ENCODE measurements at regions not wholly inside any gene's neighbourhood (a gene's known extent, or its start where the extent isn't known, plus 50 kb on each side); places are given as distances from the start of the nearest gene placed in this dataset.

- DNase-seq (ENCODE audit: low spot score), result no peak
- in situ Hi-C loops (cut with MboI; ENCODE audit: low pct_unique_long_range_greater_than_20kb, low sequenced_read_pairs, unreplicated experiment), result no loop called here
- no peak for TF ChIP-seq CTCF (IDR thresholded peaks at IDR 0.05; ENCODE audit: extremely low read depth, insufficient read depth, missing control alignments)
Measured at GRCh38 chr16:13554643-13555042, 365.3 kb upstream of the ERCC4 start.

DNA sequence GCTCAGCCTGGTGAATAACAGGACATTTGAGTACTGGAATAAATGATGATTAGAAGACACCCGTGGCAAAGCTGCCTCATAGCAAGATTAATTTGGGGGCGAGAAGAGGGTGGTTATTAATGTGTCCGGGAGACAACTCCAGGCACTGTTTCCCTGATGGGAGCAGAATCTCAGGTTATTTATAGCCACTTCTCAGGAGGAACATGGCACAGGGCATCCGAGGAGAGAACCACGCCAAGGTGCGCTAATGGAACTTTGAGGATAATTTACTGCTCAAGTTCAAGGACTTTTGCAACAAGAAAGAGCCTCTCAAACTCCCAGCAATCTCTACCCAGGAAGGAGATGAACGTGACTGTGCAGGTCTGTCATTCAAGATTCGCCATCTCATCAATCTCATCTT is 362.5 kb upstream of the ERCC4 start:
- in situ Hi-C loops (cut with MboI; ENCODE audit: low pct_unique_long_range_greater_than_20kb, low sequenced_read_pairs, unreplicated experiment), result no loop called here
- TF ChIP-seq CTCF (IDR thresholded peaks at IDR 0.05; ENCODE audit: extremely low read depth, insufficient read depth, missing control alignments), result no peak
- DNase-seq (ENCODE audit: low spot score), result no peak

GRCh38 chr16:13558752-13559151 is 361.2 kb upstream of the ERCC4 start:
- TF ChIP-seq CTCF (IDR thresholded peaks at IDR 0.05; ENCODE audit: extremely low read depth, insufficient read depth, missing control alignments), result no peak
- in situ Hi-C loops (cut with MboI; ENCODE audit: low pct_unique_long_range_greater_than_20kb, low sequenced_read_pairs, unreplicated experiment), result no loop called here
- DNase-seq (ENCODE audit: low spot score), result no peak

GRCh38 chr16:13559624-13560023 is 360.3 kb upstream of the ERCC4 start:
- DNase-seq (ENCODE audit: low spot score), result no peak
- in situ Hi-C loops (cut with MboI; ENCODE audit: low pct_unique_long_range_greater_than_20kb, low sequenced_read_pairs, unreplicated experiment), result no loop called here
- TF ChIP-seq CTCF (IDR thresholded peaks at IDR 0.05; ENCODE audit: extremely low read depth, insufficient read depth, missing control alignments), result no peak

DNA sequence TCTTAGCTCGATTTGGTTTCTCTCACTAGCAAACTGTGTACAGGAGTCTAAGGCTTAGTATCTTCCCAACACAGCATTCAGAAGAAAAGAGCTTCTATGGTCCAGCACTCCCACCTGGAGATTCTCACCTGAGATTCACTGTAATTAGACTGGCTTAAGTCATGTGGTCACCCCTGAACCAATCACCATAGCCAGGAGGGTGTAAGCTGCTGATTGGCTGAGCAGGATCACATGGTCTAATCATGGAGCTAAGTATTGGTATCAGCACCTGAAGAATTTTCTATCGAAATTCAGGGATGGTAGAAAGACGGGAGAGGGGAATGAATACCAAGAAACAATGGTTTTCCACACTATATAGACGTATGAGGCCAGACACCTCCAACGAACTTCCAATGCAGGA is 359.8 kb upstream of the ERCC4 start:
- in situ Hi-C loops (cut with MboI; ENCODE audit: low pct_unique_long_range_greater_than_20kb, low sequenced_read_pairs, unreplicated experiment), result no loop called here
- TF ChIP-seq CTCF (IDR thresholded peaks at IDR 0.05; ENCODE audit: extremely low read depth, insufficient read depth, missing control alignments), result no peak
- DNase-seq (ENCODE audit: low spot score), result no peak

- in situ Hi-C loops (cut with MboI; ENCODE audit: low pct_unique_long_range_greater_than_20kb, low sequenced_read_pairs, unreplicated experiment), result no loop called here
- no peak for TF ChIP-seq CTCF (IDR thresholded peaks at IDR 0.05; ENCODE audit: extremely low read depth, insufficient read depth, missing control alignments)
- no peak for DNase-seq (ENCODE audit: low spot score)
Measured at GRCh38 chr16:13561291-13562070, 358.5 kb upstream of the ERCC4 start.
